GM13976 (cell line): ENCODE measurements at regions not wholly inside any gene's neighbourhood (a gene's known extent, or its start where the extent isn't known, plus 50 kb on each side); places are given as distances from the start of the nearest gene placed in this dataset.

Source experiments
- DNase-seq: peaks from one replicate; pipeline ENCODE4 v3.0.0; 2012; ENCODE audit warnings: low spot score
- CTCF ChIP-seq: IDR thresholded peaks from 2 replicates; pipeline ENCODE4 v1.5.1; 2012; ENCODE audit warnings: borderline replicate concordance, mild to moderate bottlenecking; ENCODE audit not compliant: insufficient read depth; ENCODE audit errors: extremely low read depth, missing control alignments, control extremely low read depth
- in situ Hi-C: fragments of 300-500 bp; cut with MboI; formaldehyde crosslinking; loops from one replicate; pipeline ENCODE4 v1.12.0; 2022; ENCODE audit warnings: low sequenced_read_pairs, mixed read lengths, inconsistent platforms; ENCODE audit not compliant: unreplicated experiment

DNA sequence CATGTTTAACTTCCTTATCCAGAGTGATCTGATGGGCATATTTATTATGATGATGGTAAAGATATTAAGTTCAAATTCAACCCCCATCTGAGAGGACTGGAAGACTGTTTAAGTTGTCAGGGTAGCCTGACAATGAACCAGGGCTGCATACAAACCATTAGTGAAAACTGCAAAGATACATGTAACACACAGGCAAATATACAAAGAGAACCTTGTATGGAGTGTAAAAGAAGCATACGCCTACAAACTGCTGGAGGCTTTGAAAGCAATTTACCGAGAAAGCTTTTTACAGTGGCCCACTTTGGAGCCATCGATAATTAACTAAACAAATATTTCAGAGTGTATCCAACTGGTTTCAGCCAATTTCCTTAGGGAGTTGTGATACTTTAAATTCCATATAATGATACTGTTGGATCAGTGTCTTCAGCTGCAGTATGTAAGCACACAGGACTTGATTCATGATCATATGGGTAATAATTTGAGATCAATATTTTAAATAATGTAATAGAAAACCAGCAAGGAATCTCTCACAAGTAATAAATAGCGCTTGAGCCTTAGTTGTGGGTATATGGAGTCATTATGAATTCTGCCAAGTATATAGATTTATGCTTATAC is 231.5 kb upstream of the SPRY2 start:
- no peak for DNase-seq
- TF ChIP-seq CTCF, result no peak
- in situ Hi-C loops, result no loop called here

GRCh38 chr13:80571346-80572307 is 230.7 kb upstream of the SPRY2 start:
- TF ChIP-seq CTCF, result no peak
- no peak for DNase-seq
- in situ Hi-C loops, result no loop called here

- no peak for DNase-seq
- no peak for TF ChIP-seq CTCF
- in situ Hi-C loops, result no loop called here
These were observed 222.5 kb upstream of the SPRY2 start for GRCh38 chr13:80563439-80563838.

- TF ChIP-seq CTCF, result no peak
These were observed 221.7 kb upstream of the SPRY2 start for GRCh38 chr13:80562433-80563156.

DNA sequence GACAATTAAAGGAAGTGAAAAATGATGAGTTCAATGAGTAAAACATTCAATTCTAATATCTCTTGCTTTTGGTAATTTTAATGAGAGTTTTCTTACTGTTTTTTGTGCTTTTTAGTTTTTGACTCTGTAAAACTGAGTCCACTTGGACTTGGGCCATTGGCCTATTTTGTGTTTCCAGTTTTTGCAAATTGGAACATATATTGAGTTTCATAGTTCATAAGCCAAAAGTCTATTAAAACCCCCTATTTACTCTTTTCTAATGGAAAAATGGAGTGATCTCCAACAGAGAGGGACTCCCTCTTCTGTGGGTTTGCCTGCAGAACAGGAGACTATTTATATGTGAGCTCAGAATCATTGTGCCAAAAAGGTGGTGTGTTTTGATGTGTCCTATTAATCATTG is 219.7 kb upstream of the SPRY2 start:
- DNase-seq, result no peak
- in situ Hi-C loops, result no loop called here
- no peak for TF ChIP-seq CTCF

More at GRCh38 chr13:80562433-80563156, 221.7 kb upstream of the SPRY2 start:
- in situ Hi-C loops, result no loop called here
- no peak for DNase-seq

DNA sequence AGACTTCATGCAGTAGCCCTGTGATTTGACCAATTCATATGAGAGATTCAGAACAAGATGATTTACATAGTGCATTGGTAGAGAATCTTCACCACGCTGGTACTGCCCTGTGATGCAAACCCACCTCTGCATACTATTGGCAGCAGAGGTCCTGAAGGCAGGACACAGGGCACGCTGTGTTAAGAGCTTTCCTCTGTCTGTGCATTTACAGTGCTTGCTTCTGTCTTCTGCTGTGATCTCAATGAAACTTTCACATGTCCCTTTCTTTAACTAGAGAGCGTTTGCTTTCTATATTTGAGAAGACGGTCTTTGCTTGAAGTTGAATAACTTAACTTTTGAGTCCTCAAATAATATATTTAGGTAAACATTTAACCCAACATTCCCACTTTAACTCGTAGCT is 219.0 kb upstream of the SPRY2 start:
- in situ Hi-C loops, result no loop called here
- no peak for TF ChIP-seq CTCF
- no peak for DNase-seq
